ENCODE measurements at regions not wholly inside any gene's neighbourhood (a gene's known extent, or its start where the extent isn't known, plus 50 kb on each side); places are given as distances from the start of the nearest gene placed in this dataset.

- CTCF ChIA-PET (ENCODE audit: low intra/inter-chr PET ratio, low total read pairs), result interaction anchor here (1.4 kb wide), 1 partner anchor 182 kb away, joined by 4 read pairs; no protein-coding TSS in a partner anchor
- FAIRE-seq (peak; percentile 46), DNase-seq (ENCODE audit: low spot score) (peak; percentile 97), ATAC-seq (peak; percentile 98)
- Histone ChIP-seq H3K4me2 (ENCODE audit: low read depth, low read length) (peak overlapping the region; percentile 52), H4K20me1 (ENCODE audit: insufficient read depth, low read length) (no peaks in the 10 kb centered on the region), H3K27ac (ENCODE audit: extremely low read length, insufficient read depth, low read length) (peak overlapping the region; percentile 58), H3K36me3 (replicated peaks in 1 of 2; ENCODE audit: control insufficient read depth in 1 of 2, insufficient read depth in 2 of 2, low read length in 2 of 2) (no peaks in the 10 kb centered on the region), H3K9ac (ENCODE audit: insufficient read depth, low read depth, low read length) (peak overlapping the region; percentile 11), H3K27me3 (ENCODE audit: control insufficient read depth in 1 of 2, insufficient read depth in 2 of 2, low read length in 2 of 2) (no peaks in the 10 kb centered on the region), H2AFZ (ENCODE audit: low read length) (no peak overlapping the region), H3K4me1 (ENCODE audit: insufficient read depth, low read length) (peaks cover 37% of the 10 kb centered on the region), H3K79me2 (ENCODE audit: insufficient read depth, low read length) (no peaks in the 10 kb centered on the region), H3K4me3 (replicated peaks in 1 of 3; ENCODE audit: insufficient read depth in 1 of 3, low read depth in 2 of 3, low read length in 3 of 3) (peak overlapping the region in 1 of 3 experiments; percentile 19; a peak in 1 of 6 replicates), H3K9me3 (ENCODE audit: low read length) (peaks cover under 1% of the 10 kb centered on the region; the same call in 1 of the 2 replicates)
- WGBS (ENCODE audit: low lambda C conversion rate), result 6% methylated on average over 5 of the region's 5 CpGs
- in situ Hi-C loops (cut with HindIII; ENCODE audit: extremely low pct_ligation_motif_present, low pct_unique_long_range_greater_than_20kb) (no loop called here), intact Hi-C loops (cut with micrococcal nuclease; ENCODE audit: unreplicated experiment) (loop anchor here (1.0 to 5.0 kb wide), 3 partner anchors 20 to 183 kb away; no protein-coding TSS in a partner anchor)
- no TSS peak for BruUV-seq (replicated peaks)
- POLR2A ChIA-PET, result interaction anchor here (0.9 to 1.5 kb wide), 3 partner anchors 111 to 182 kb away, joined by 3 to 24 read pairs (median 4); partner anchors contain the start of gene THBS1
- peak in 1 of 2 experiments; percentile 82; a peak in 2 of 4 replicates for TF ChIP-seq EP300 (IDR thresholded peaks at IDR 0.05; ENCODE audit: low read depth in 2 of 2, low read length in 2 of 2)
- TF ChIP-seq EP300 (CRISPR knock-in tag; IDR thresholded peaks at IDR 0.05; ENCODE audit: borderline replicate concordance), result peak; percentile 61; the same call in 1 of the 2 replicates
- TF ChIP-seq NFE2L2 (IDR thresholded peaks at IDR 0.05; ENCODE audit: low read length), result peak; percentile 99
- TF ChIP-seq ATF4 (CRISPR knock-in tag; IDR thresholded peaks at IDR 0.05), result peak in 1 of 2 experiments; percentile 38; a peak in 1 of 4 replicates
- TF ChIP-seq, protein P1, sequence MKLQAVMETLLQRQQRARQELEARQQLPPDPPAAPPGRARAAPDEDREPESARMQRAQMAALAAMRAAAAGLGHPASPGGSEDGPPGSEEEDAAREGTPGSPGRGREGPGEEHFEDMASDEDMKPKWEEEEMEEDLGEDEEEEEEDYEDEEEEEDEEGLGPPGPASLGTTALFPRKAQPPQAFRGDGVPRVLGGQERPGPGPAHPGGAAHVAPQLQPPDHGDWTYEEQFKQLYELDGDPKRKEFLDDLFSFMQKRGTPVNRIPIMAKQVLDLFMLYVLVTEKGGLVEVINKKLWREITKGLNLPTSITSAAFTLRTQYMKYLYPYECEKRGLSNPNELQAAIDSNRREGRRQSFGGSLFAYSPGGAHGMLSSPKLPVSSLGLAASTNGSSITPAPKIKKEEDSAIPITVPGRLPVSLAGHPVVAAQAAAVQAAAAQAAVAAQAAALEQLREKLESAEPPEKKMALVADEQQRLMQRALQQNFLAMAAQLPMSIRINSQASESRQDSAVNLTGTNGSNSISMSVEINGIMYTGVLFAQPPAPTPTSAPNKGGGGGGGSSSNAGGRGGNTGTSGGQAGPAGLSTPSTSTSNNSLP (IDR thresholded peaks at IDR 0.05; ENCODE audit: low read depth, low read length), result peak; percentile 92
- TF ChIP-seq TBL1XR1 (IDR thresholded peaks at IDR 0.05; ENCODE audit: borderline replicate concordance, low read length, partially characterized antibody), result peak; percentile 33
- TF ChIP-seq GATA4 (IDR thresholded peaks at IDR 0.05; ENCODE audit: borderline replicate concordance, low read depth), result no peak
- peak; percentile 42; the same call in 1 of the 2 replicates for TF ChIP-seq ZNF609 (CRISPR knock-in tag; IDR thresholded peaks at IDR 0.05; ENCODE audit: borderline replicate concordance)
- TF ChIP-seq, protein P2, sequence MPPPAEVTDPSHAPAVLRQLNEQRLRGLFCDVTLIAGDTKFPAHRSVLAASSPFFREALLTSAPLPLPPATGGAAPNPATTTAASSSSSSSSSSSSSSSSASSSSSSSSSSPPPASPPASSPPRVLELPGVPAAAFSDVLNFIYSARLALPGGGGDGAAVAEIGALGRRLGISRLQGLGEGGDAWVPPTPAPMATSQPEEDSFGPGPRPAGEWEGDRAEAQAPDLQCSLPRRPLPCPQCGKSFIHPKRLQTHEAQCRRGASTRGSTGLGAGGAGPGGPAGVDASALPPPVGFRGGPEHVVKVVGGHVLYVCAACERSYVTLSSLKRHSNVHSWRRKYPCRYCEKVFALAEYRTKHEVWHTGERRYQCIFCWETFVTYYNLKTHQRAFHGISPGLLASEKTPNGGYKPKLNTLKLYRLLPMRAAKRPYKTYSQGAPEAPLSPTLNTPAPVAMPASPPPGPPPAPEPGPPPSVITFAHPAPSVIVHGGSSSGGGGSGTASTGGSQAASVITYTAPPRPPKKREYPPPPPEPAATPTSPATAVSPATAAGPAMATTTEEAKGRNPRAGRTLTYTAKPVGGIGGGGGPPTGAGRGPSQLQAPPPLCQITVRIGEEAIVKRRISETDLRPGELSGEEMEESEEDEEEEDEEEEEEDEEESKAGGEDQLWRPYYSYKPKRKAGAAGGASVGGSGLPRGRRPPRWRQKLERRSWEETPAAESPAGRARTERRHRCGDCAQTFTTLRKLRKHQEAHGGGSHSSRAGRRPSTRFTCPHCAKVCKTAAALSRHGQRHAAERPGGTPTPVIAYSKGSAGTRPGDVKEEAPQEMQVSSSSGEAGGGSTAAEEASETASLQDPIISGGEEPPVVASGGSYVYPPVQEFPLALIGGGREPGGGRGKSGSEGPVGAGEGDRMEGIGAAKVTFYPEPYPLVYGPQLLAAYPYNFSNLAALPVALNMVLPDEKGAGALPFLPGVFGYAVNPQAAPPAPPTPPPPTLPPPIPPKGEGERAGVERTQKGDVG (CRISPR knock-in tag; IDR thresholded peaks at IDR 0.05; ENCODE audit: borderline replicate concordance), result no peak
- no peak for TF ChIP-seq ZNF614 (CRISPR knock-in tag; IDR thresholded peaks at IDR 0.05; ENCODE audit: borderline replicate concordance)
- TF ChIP-seq HIVEP1 (CRISPR knock-in tag; IDR thresholded peaks at IDR 0.05), result no peak
- no peak for TF ChIP-seq ZNF746 (CRISPR knock-in tag; IDR thresholded peaks at IDR 0.05)
These were observed 125.3 kb upstream of the THBS1 start for GRCh38 chr15:39455471-39455991.
